ENCODE measurements at regions not wholly inside any gene's neighbourhood (a gene's known extent, or its start where the extent isn't known, plus 50 kb on each side); places are given as distances from the start of the nearest gene placed in this dataset.

- H3K9ac ChIP-seq (ENCODE audit: extremely low read depth, low read length, poor library complexity, severe bottlenecking): no peak overlapping the region
- H3K27me3 ChIP-seq (ENCODE audit: control insufficient read depth, insufficient read depth, low read length, poor library complexity, severe bottlenecking): no peaks in the 10 kb centered on the region
- H3K9me3 ChIP-seq (ENCODE audit: control insufficient read depth, low read length): no peaks in the 10 kb centered on the region
- no peaks in the 10 kb centered on the region for H3K4me1 ChIP-seq (ENCODE audit: control insufficient read depth, insufficient read depth, low read length)
- TF ChIP-seq, protein P1, sequence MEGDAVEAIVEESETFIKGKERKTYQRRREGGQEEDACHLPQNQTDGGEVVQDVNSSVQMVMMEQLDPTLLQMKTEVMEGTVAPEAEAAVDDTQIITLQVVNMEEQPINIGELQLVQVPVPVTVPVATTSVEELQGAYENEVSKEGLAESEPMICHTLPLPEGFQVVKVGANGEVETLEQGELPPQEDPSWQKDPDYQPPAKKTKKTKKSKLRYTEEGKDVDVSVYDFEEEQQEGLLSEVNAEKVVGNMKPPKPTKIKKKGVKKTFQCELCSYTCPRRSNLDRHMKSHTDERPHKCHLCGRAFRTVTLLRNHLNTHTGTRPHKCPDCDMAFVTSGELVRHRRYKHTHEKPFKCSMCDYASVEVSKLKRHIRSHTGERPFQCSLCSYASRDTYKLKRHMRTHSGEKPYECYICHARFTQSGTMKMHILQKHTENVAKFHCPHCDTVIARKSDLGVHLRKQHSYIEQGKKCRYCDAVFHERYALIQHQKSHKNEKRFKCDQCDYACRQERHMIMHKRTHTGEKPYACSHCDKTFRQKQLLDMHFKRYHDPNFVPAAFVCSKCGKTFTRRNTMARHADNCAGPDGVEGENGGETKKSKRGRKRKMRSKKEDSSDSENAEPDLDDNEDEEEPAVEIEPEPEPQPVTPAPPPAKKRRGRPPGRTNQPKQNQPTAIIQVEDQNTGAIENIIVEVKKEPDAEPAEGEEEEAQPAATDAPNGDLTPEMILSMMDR (conservative IDR thresholded peaks at IDR 0.05): no peak
- Mint-ChIP-seq H3K27ac (no peak overlapping the region), H3K4me3 (no peak overlapping the region), H3K36me3 (ENCODE audit: low read depth) (no peaks in the 10 kb centered on the region), H3K9me3 (peaks cover 9% of the 10 kb centered on the region), H3K27me3 (ENCODE audit: insufficient read depth) (peaks cover 9% of the 10 kb centered on the region), H3K4me1 (no peaks in the 10 kb centered on the region)
- WGBS, 2 experiments (ENCODE audit: insufficient coverage in 1 of 2, insufficient read length in 1 of 2): 90 to 93% methylated on average over 2 of the region's 2 CpGs
- no peaks in the 10 kb centered on the region for H3K36me3 ChIP-seq (ENCODE audit: control insufficient read depth, insufficient read depth, low read length)
- DNase-seq: no peak
- H3K27ac ChIP-seq (ENCODE audit: low read depth, low read length): no peak overlapping the region
- no peak overlapping the region for H3K4me3 ChIP-seq (ENCODE audit: low read length)
Measured at GRCh38 chr22:34379825-34380224, 459.5 kb upstream of the LARGE1 start.

DNA sequence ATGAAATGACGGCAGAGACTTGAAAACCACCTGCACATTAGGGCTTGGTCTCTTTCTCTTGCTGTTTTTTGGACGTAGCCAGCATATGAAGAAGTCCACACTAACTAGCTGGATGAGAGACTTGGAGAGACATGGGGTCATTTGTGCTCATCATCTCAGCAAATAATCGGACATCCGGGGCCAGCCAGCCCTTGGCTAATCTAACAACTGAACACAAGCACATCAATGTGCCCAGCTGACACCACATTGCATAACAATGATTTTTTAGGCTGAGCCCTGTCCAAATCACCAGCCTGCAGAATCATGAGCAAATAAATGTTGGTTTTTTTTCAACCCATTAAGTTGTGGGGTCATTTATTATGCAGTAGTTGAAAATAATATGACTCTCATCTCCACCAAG is 460.3 kb upstream of the LARGE1 start:
- no peak overlapping the region for H3K9ac ChIP-seq (ENCODE audit: extremely low read depth, low read length, poor library complexity, severe bottlenecking)
- 88 to 100% methylated on average over 2 to 4 of the region's 4 CpGs for WGBS, 2 experiments (ENCODE audit: insufficient coverage in 1 of 2, insufficient read length in 1 of 2)
- Mint-ChIP-seq H3K4me3 (no peak overlapping the region), H3K9me3 (peaks cover 9% of the 10 kb centered on the region), H3K4me1 (no peaks in the 10 kb centered on the region), H3K27me3 (ENCODE audit: insufficient read depth) (peaks cover 9% of the 10 kb centered on the region), H3K36me3 (ENCODE audit: low read depth) (no peaks in the 10 kb centered on the region), H3K27ac (no peak overlapping the region)
- H3K27ac ChIP-seq (ENCODE audit: low read depth, low read length): no peak overlapping the region
- no peaks in the 10 kb centered on the region for H3K9me3 ChIP-seq (ENCODE audit: control insufficient read depth, low read length)
- DNase-seq: no peak
- no peaks in the 10 kb centered on the region for H3K36me3 ChIP-seq (ENCODE audit: control insufficient read depth, insufficient read depth, low read length)
- H3K4me1 ChIP-seq (ENCODE audit: control insufficient read depth, insufficient read depth, low read length): no peaks in the 10 kb centered on the region
- TF ChIP-seq, protein P1 (conservative IDR thresholded peaks at IDR 0.05): no peak
- no peaks in the 10 kb centered on the region for H3K27me3 ChIP-seq (ENCODE audit: control insufficient read depth, insufficient read depth, low read length, poor library complexity, severe bottlenecking)
- no peak overlapping the region for H3K4me3 ChIP-seq (ENCODE audit: low read length)

DNA sequence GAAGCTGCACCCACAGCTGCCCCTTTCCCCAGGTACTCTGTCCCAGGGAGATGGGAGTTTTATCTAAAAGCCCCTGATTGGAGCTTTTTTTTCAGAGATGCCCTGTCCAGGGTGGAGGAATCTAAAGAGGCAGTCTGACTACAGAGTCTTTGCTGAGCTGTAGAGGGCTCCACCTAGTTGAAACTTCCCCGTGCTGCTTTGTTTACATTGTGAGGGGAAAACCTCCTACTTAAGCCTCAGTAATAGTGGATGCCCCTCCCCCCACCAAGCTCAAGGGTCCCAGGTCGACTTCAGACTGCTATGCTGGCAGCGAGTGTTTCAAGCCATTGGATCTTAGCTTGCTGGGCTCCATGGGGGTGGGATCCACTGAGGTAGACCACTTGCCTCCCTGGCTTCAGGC is 470.1 kb upstream of the LARGE1 start:
- peak; percentile 54 for DNase-seq
- 17 to 58% methylated on average over 1 to 3 of the region's 3 CpGs for WGBS, 2 experiments (ENCODE audit: insufficient coverage in 1 of 2, insufficient read length in 1 of 2)
- H3K4me1 Mint-ChIP-seq: no peaks in the 10 kb centered on the region

More for the DNA sequence above, 470.1 kb upstream of the LARGE1 start:
- no peak overlapping the region for H3K4me3 Mint-ChIP-seq
- H3K4me3 ChIP-seq (ENCODE audit: low read length): no peak overlapping the region
- no peaks in the 10 kb centered on the region for H3K36me3 ChIP-seq (ENCODE audit: control insufficient read depth, insufficient read depth, low read length)
- H3K27me3 ChIP-seq (ENCODE audit: control insufficient read depth, insufficient read depth, low read length, poor library complexity, severe bottlenecking): peaks cover 15% of the 10 kb centered on the region
- H3K9me3 Mint-ChIP-seq: peaks cover 20% of the 10 kb centered on the region
- no peak overlapping the region for H3K27ac Mint-ChIP-seq
- H3K9me3 ChIP-seq (ENCODE audit: control insufficient read depth, low read length): no peaks in the 10 kb centered on the region
- peaks cover 54% of the 10 kb centered on the region for H3K27me3 Mint-ChIP-seq (ENCODE audit: insufficient read depth)
- TF ChIP-seq, protein P1 (conservative IDR thresholded peaks at IDR 0.05): peak; percentile 28
- no peak overlapping the region for H3K27ac ChIP-seq (ENCODE audit: low read depth, low read length)
- no peaks in the 10 kb centered on the region for H3K4me1 ChIP-seq (ENCODE audit: control insufficient read depth, insufficient read depth, low read length)
- H3K36me3 Mint-ChIP-seq (ENCODE audit: low read depth): no peaks in the 10 kb centered on the region
- no peak overlapping the region for H3K9ac ChIP-seq (ENCODE audit: extremely low read depth, low read length, poor library complexity, severe bottlenecking)
